Lower leg skin (tissue), 3 donors: ENCODE measurements at regions not wholly inside any gene's neighbourhood (a gene's known extent, or its start where the extent isn't known, plus 50 kb on each side); places are given as distances from the start of the nearest gene placed in this dataset.

ENCODE experiments used
- POLR2A ChIP-seq, 2 donors: fragments of 450-650 bp; IDR thresholded peaks; one replicate each; pipeline ENCODE4 v1.6.1; 2016 to 2017; ENCODE audit warnings: antibody characterized with exemption in 2 of 2, mild to moderate bottlenecking in 1 of 2, moderate library complexity in 1 of 2
- TF ChIP-seq, protein P1 (sequence below), 3 donors: fragments of 450-650 bp; IDR thresholded peaks; one replicate each; pipeline ENCODE4 v1.5.1; 2016; ENCODE audit warnings: antibody characterized with exemption in 3 of 3, mild to moderate bottlenecking in 3 of 3, moderate library complexity in 2 of 3

GRCh38 chr10:118940386-118940785, 89.1 kb upstream of the NANOS1 start:
- TF ChIP-seq, protein P1, sequence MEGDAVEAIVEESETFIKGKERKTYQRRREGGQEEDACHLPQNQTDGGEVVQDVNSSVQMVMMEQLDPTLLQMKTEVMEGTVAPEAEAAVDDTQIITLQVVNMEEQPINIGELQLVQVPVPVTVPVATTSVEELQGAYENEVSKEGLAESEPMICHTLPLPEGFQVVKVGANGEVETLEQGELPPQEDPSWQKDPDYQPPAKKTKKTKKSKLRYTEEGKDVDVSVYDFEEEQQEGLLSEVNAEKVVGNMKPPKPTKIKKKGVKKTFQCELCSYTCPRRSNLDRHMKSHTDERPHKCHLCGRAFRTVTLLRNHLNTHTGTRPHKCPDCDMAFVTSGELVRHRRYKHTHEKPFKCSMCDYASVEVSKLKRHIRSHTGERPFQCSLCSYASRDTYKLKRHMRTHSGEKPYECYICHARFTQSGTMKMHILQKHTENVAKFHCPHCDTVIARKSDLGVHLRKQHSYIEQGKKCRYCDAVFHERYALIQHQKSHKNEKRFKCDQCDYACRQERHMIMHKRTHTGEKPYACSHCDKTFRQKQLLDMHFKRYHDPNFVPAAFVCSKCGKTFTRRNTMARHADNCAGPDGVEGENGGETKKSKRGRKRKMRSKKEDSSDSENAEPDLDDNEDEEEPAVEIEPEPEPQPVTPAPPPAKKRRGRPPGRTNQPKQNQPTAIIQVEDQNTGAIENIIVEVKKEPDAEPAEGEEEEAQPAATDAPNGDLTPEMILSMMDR (IDR thresholded peaks at IDR 0.05), result no peak
- TF ChIP-seq POLR2A (IDR thresholded peaks at IDR 0.05), result no peak
